ENCODE measurements at regions not wholly inside any gene's neighbourhood (a gene's known extent, or its start where the extent isn't known, plus 50 kb on each side); places are given as distances from the start of the nearest gene placed in this dataset.

GRCh38 chr3:110849064-110849463 is 222.6 kb upstream of the NECTIN3 start:
- no peak overlapping the region for H3K23ac ChIP-seq (ENCODE audit: insufficient read length, low read depth, low read length)
- no peaks in the 10 kb centered on the region for H3K79me1 ChIP-seq (ENCODE audit: insufficient read depth, low read depth, low read length, poor library complexity, severe bottlenecking)
- Mint-ChIP-seq H3K9me3 (peaks cover 9 to 12% of the 10 kb centered on the region in 2 experiments; a peak in 4 of 5 replicates), H3K4me1 (no peaks in the 10 kb centered on the region), H3K27ac (no peak overlapping the region), H3K4me3 (no peak overlapping the region), H3K27me3 (ENCODE audit: low read depth) (no peaks in the 10 kb centered on the region), H3K36me3 (ENCODE audit: insufficient read depth in 1 of 3, low read depth in 3 of 3) (peaks cover 7 to 15% (median 8%) of the 10 kb centered on the region in 3 experiments; a peak in 6 of 7 replicates)
- H3K14ac ChIP-seq (ENCODE audit: insufficient read depth, low read length) = no peak overlapping the region
- no CpG with 5 or more reads among the region's 2 CpGs for WGBS (ENCODE audit: extremely low coverage, insufficient read length, low lambda C conversion rate)
- H2BK12ac ChIP-seq (ENCODE audit: insufficient read length, low read depth, low read length) = no peak overlapping the region
- no peaks in the 10 kb centered on the region for H3K23me2 ChIP-seq (ENCODE audit: insufficient read length, low read depth, low read length, poor library complexity, severe bottlenecking)
- TF ChIP-seq CTCF (conservative IDR thresholded peaks at IDR 0.05) = no peak
- no peak overlapping the region for H2BK120ac ChIP-seq (ENCODE audit: low read depth, low read length, poor library complexity, severe bottlenecking)
- no peaks in the 10 kb centered on the region for H3K4me1 ChIP-seq (ENCODE audit: insufficient read depth, low read length)
- H3K9me3 ChIP-seq (ENCODE audit: control insufficient read depth, low read depth, low read length) = no peaks in the 10 kb centered on the region
- no peak overlapping the region for H3K4ac ChIP-seq (ENCODE audit: low read depth, low read length)
- no peaks in the 10 kb centered on the region for H4K20me1 ChIP-seq (ENCODE audit: control insufficient read depth, insufficient read depth, insufficient read length)
- H3K27ac ChIP-seq (ENCODE audit: insufficient read length, low read depth, low read length) = no peak overlapping the region
- H2BK20ac ChIP-seq (ENCODE audit: low read depth, low read length, poor library complexity, severe bottlenecking) = no peak overlapping the region
- no peak overlapping the region for H4K5ac ChIP-seq (ENCODE audit: insufficient read length, low read depth, low read length)
- H3K56ac ChIP-seq (ENCODE audit: insufficient read length, low read depth, low read length) = no peak overlapping the region
- H4K91ac ChIP-seq (ENCODE audit: insufficient read length, low read depth, low read length) = no peak overlapping the region
- no peak overlapping the region for H2BK15ac ChIP-seq (ENCODE audit: low read depth, low read length)
- no peak overlapping the region for H3K18ac ChIP-seq (ENCODE audit: insufficient read length, low read depth, low read length)
- no peak overlapping the region for H4K8ac ChIP-seq (replicated peaks; ENCODE audit: insufficient read length, low read depth, low read length)
- H3K4me2 ChIP-seq (ENCODE audit: insufficient read depth, insufficient read length, low read length) = no peak overlapping the region
- DNase-seq = no peak
- no peaks in the 10 kb centered on the region for H3K79me2 ChIP-seq (ENCODE audit: insufficient read depth, low read length)
- no peak overlapping the region for H2AK5ac ChIP-seq (ENCODE audit: insufficient read length, low read length)
- H2AFZ ChIP-seq (ENCODE audit: low read length) = no peak overlapping the region
- no peak overlapping the region for H3K9ac ChIP-seq (ENCODE audit: extremely low read depth, insufficient read length, low read length)
- no peak overlapping the region for H3T11ph ChIP-seq (ENCODE audit: low read length)
- H3K27me3 ChIP-seq (ENCODE audit: insufficient read depth, low read length) = no peaks in the 10 kb centered on the region
- no peak overlapping the region for H2BK5ac ChIP-seq (ENCODE audit: insufficient read length, low read length)

All from H9 (cell line).